Keratinocyte (primary cell): ENCODE measurements at regions not wholly inside any gene's neighbourhood (a gene's known extent, or its start where the extent isn't known, plus 50 kb on each side); places are given as distances from the start of the nearest gene placed in this dataset.

Experiments used
- CTCF ChIP-seq, 3 experiments: IDR thresholded peaks in 1 of 3; conservative IDR thresholded peaks in 1 of 3; optimal IDR thresholded peaks in 1 of 3; 2 replicates in 2 of 3; 3 replicates in 1 of 3; pipeline versions ENCODE3 to v1.5.1; 2011; ENCODE audit warnings: low read length in 3 of 3, mild to moderate bottlenecking in 3 of 3, moderate library complexity in 2 of 3, control low read depth in 1 of 3, inconsistent platforms in 1 of 3; ENCODE audit not compliant: insufficient read depth in 2 of 3; ENCODE audit errors: extremely low read depth in 1 of 3
- EZH2 ChIP-seq: IDR thresholded peaks from one replicate; pipeline ENCODE4 v1.6.1; 2012; ENCODE audit warnings: inconsistent platforms, mild to moderate bottlenecking, low read length, moderate library complexity

GRCh38 chr6:82072751-82073150 lies 174.8 kb downstream of the IBTK start:
- no peak for TF ChIP-seq CTCF (optimal IDR thresholded peaks at IDR 0.05 in 1 of 3, IDR thresholded peaks at IDR 0.05 in 1 of 3, conservative IDR thresholded peaks at IDR 0.05 in 1 of 3; ENCODE audit: extremely low read depth in 1 of 3, insufficient read depth in 2 of 3, low read length in 3 of 3)
- no peak for TF ChIP-seq EZH2
